ENCODE measurements at regions not wholly inside any gene's neighbourhood (a gene's known extent, or its start where the extent isn't known, plus 50 kb on each side); places are given as distances from the start of the nearest gene placed in this dataset.

- no TSS peak for BruUV-seq (replicated peaks)
- FAIRE-seq (no peak), DNase-seq (ENCODE audit: low read depth, low spot score) (no peak)
- Histone ChIP-seq H3K36me3 (ENCODE audit: control insufficient read depth in 2 of 2, extremely low read depth in 1 of 2, insufficient read depth in 2 of 2, low read length in 2 of 2) (no peaks in the 10 kb centered on the region), H3K79me2 (ENCODE audit: control insufficient read depth, insufficient read depth, low read length) (no peaks in the 10 kb centered on the region), H3K4me3 (replicated peaks in 1 of 3; ENCODE audit: insufficient read depth in 1 of 3, low read depth in 1 of 3, low read length in 3 of 3) (no peak overlapping the region), H3K27ac (ENCODE audit: insufficient read depth, low read depth, low read length) (no peak overlapping the region), H3K4me1 (ENCODE audit: control insufficient read depth, extremely low read depth, insufficient read depth, low read length) (no peaks in the 10 kb centered on the region), H2AFZ (ENCODE audit: low read depth, low read length) (no peak overlapping the region), H3K4me2 (ENCODE audit: insufficient read depth, low read length) (no peak overlapping the region), H3K9me3 (replicated peaks; ENCODE audit: control insufficient read depth, insufficient read depth, low read length) (no peaks in the 10 kb centered on the region), H3K27me3 (ENCODE audit: control insufficient read depth in 2 of 2, insufficient read depth in 2 of 2, low read length in 2 of 2) (no peaks in the 10 kb centered on the region), H4K20me1 (replicated peaks; ENCODE audit: control insufficient read depth, extremely low read depth, insufficient read depth, low read length) (no peaks in the 10 kb centered on the region), H3K9ac (replicated peaks; ENCODE audit: extremely low read depth, insufficient read depth, low read length) (no peak overlapping the region), H3K9me1 (replicated peaks; ENCODE audit: control insufficient read depth, extremely low read depth, insufficient read depth, low read length) (no peaks in the 10 kb centered on the region)
- intact Hi-C loops (cut with micrococcal nuclease) (no loop called here), dilution Hi-C loops (cut with MboI; ENCODE audit: extremely low pct_ligation_motif_present, low sequenced_read_pairs) (no loop called here)
- POLR2A ChIA-PET = no interaction called here
- no peak for TF ChIP-seq MYC (IDR thresholded peaks at IDR 0.05; ENCODE audit: low read depth, low read length)
- no peak for TF ChIP-seq MAX (IDR thresholded peaks at IDR 0.05; ENCODE audit: insufficient read depth, insufficient read length)
- no peak for TF ChIP-seq EZH2 (IDR thresholded peaks at IDR 0.05; ENCODE audit: borderline replicate concordance, low read depth, low read length, severe bottlenecking)
- TF ChIP-seq POLR2A (IDR thresholded peaks at IDR 0.05; ENCODE audit: low read depth, low read length) = no peak
- no peak for TF ChIP-seq GATA2 (IDR thresholded peaks at IDR 0.05; ENCODE audit: insufficient read depth, insufficient read length, low read depth, low read length)
- no peak for TF ChIP-seq JUN (IDR thresholded peaks at IDR 0.05; ENCODE audit: borderline replicate concordance, insufficient read depth, insufficient read length, low read depth)
- no peak for TF ChIP-seq POLR2AphosphoS5 (IDR thresholded peaks at IDR 0.05; ENCODE audit: insufficient read depth, low read depth, low read length)
- CTCF ChIA-PET = no interaction called here
Measured at GRCh38 chr15:61653110-61653509, 407.1 kb downstream of the VPS13C start.

GRCh38 chr15:61651267-61651666 lies 409.0 kb downstream of the VPS13C start:
- no peaks in the 10 kb centered on the region for H3K4me1 ChIP-seq (ENCODE audit: control insufficient read depth, extremely low read depth, insufficient read depth, low read length)
- no peak for TF ChIP-seq POLR2A (IDR thresholded peaks at IDR 0.05; ENCODE audit: low read depth, low read length)
- no peak for TF ChIP-seq POLR2AphosphoS5 (IDR thresholded peaks at IDR 0.05; ENCODE audit: insufficient read depth, low read depth, low read length)
- TF ChIP-seq CTCF (IDR thresholded peaks at IDR 0.05; ENCODE audit: extremely low read depth in 1 of 2, insufficient read depth in 1 of 2, low read depth in 1 of 2, low read length in 2 of 2) = no peak
- no peaks in the 10 kb centered on the region for H3K9me1 ChIP-seq (replicated peaks; ENCODE audit: control insufficient read depth, extremely low read depth, insufficient read depth, low read length)
- no peak for DNase-seq (ENCODE audit: low read depth, low spot score)
- BruUV-seq (replicated peaks) = no TSS peak
- H3K4me2 ChIP-seq (ENCODE audit: insufficient read depth, low read length) = no peak overlapping the region
- H3K9ac ChIP-seq (replicated peaks; ENCODE audit: extremely low read depth, insufficient read depth, low read length) = no peak overlapping the region
- FAIRE-seq = no peak
- no peak overlapping the region for H3K27ac ChIP-seq (ENCODE audit: insufficient read depth, low read depth, low read length)
- no peak overlapping the region for H2AFZ ChIP-seq (ENCODE audit: low read depth, low read length)
- H3K36me3 ChIP-seq (ENCODE audit: control insufficient read depth in 2 of 2, extremely low read depth in 1 of 2, insufficient read depth in 2 of 2, low read length in 2 of 2) = no peaks in the 10 kb centered on the region
- no peak overlapping the region for H3K4me3 ChIP-seq (replicated peaks in 1 of 3; ENCODE audit: insufficient read depth in 1 of 3, low read depth in 1 of 3, low read length in 3 of 3)
- H3K79me2 ChIP-seq (ENCODE audit: control insufficient read depth, insufficient read depth, low read length) = no peaks in the 10 kb centered on the region
- H3K27me3 ChIP-seq (ENCODE audit: control insufficient read depth in 2 of 2, insufficient read depth in 2 of 2, low read length in 2 of 2) = no peaks in the 10 kb centered on the region
- intact Hi-C loops (cut with micrococcal nuclease) (no loop called here), dilution Hi-C loops (cut with MboI; ENCODE audit: extremely low pct_ligation_motif_present, low sequenced_read_pairs) (no loop called here)
- no peaks in the 10 kb centered on the region for H4K20me1 ChIP-seq (replicated peaks; ENCODE audit: control insufficient read depth, extremely low read depth, insufficient read depth, low read length)
- CTCF ChIA-PET = interaction anchor here (0.6 to 1.1 kb wide), 2 partner anchors 11 to 1131 kb away, joined by 3 to 4 read pairs; no protein-coding TSS in a partner anchor
- no peaks in the 10 kb centered on the region for H3K9me3 ChIP-seq (replicated peaks; ENCODE audit: control insufficient read depth, insufficient read depth, low read length)
- POLR2A ChIA-PET = no interaction called here
